Upper lobe of right lung (tissue), 1 donor: ENCODE measurements at regions not wholly inside any gene's neighbourhood (a gene's known extent, or its start where the extent isn't known, plus 50 kb on each side); places are given as distances from the start of the nearest gene placed in this dataset.

Experiments
- ATAC-seq: fragments of 200-7000 bp; cut with Tn5 transposase; one replicate; pipeline ENCODE4 v1.9.1; 2020; ENCODE audit warnings: mild to moderate bottlenecking, moderate library complexity
- DNase-seq: peaks from one replicate; pipeline ENCODE4 v3.0.0-alpha.2; 2020
- H3K27ac ChIP-seq: fragments of 200-600 bp; one replicate; pipeline ENCODE4 v1.8.0; 2022
- H3K27me3 ChIP-seq: fragments of 200-600 bp; one replicate; pipeline ENCODE4 v1.8.0; 2022; ENCODE audit warnings: mild to moderate bottlenecking
- H3K36me3 ChIP-seq: fragments of 200-600 bp; one replicate; pipeline ENCODE4 v1.8.0; 2022
- H3K4me1 ChIP-seq: fragments of 200-600 bp; one replicate; pipeline ENCODE4 v1.8.0; 2022
- H3K4me3 ChIP-seq: fragments of 200-600 bp; one replicate; pipeline ENCODE4 v1.8.0; 2022; ENCODE audit warnings: mild to moderate bottlenecking
- H3K9me3 ChIP-seq: fragments of 200-600 bp; one replicate; pipeline ENCODE4 v1.8.0; 2022
- CTCF ChIP-seq: fragments of 200-600 bp; IDR thresholded peaks from one replicate; pipeline ENCODE4 v1.8.0; 2022; ENCODE audit warnings: antibody characterized with exemption
- intact Hi-C: fragments of 100-400 bp; cut with DNase I; formaldehyde crosslinking; loops from one replicate; pipeline ENCODE4 v1.11.0; 2022
- donor health status: DM: no; HTN: yes; CAD: no; lungs with severe emphysema.

GRCh38 chr15:29433507-29434248 is 164.1 kb upstream of the NSMCE3 start:
- H3K27me3 ChIP-seq, result no peaks in the 10 kb centered on the region
- H3K27ac ChIP-seq, result no peak overlapping the region
- no peak for TF ChIP-seq CTCF
- no peak overlapping the region for H3K4me3 ChIP-seq
- no peak for ATAC-seq
- DNase-seq, result no peak
- no peaks in the 10 kb centered on the region for H3K4me1 ChIP-seq
- H3K9me3 ChIP-seq, result no peaks in the 10 kb centered on the region
- intact Hi-C loops, result no loop called here
- no peaks in the 10 kb centered on the region for H3K36me3 ChIP-seq

GRCh38 chr15:29433050-29433318 is 163.4 kb upstream of the NSMCE3 start:
- intact Hi-C loops, result no loop called here
- DNase-seq (no peak), ATAC-seq (no peak)
- Histone ChIP-seq H3K27ac (no peak overlapping the region), H3K9me3 (no peaks in the 10 kb centered on the region), H3K4me3 (no peak overlapping the region), H3K36me3 (no peaks in the 10 kb centered on the region), H3K27me3 (no peaks in the 10 kb centered on the region), H3K4me1 (no peaks in the 10 kb centered on the region)
- TF ChIP-seq CTCF, result no peak

- Histone ChIP-seq H3K27ac (no peak overlapping the region), H3K4me1 (no peaks in the 10 kb centered on the region), H3K4me3 (no peak overlapping the region), H3K27me3 (no peaks in the 10 kb centered on the region), H3K36me3 (no peaks in the 10 kb centered on the region), H3K9me3 (no peaks in the 10 kb centered on the region)
- DNase-seq (no peak), ATAC-seq (peak; percentile 26)
- intact Hi-C loops, result no loop called here
- no peak for TF ChIP-seq CTCF
Measured at GRCh38 chr15:29432191-29433049, 162.8 kb upstream of the NSMCE3 start.

GRCh38 chr15:29430831-29431230 is 161.2 kb upstream of the NSMCE3 start:
- intact Hi-C loops, result no loop called here
- TF ChIP-seq CTCF, result no peak
- Histone ChIP-seq H3K4me3 (no peak overlapping the region), H3K9me3 (no peaks in the 10 kb centered on the region), H3K4me1 (no peaks in the 10 kb centered on the region), H3K27ac (no peak overlapping the region), H3K27me3 (no peaks in the 10 kb centered on the region), H3K36me3 (no peaks in the 10 kb centered on the region)
- DNase-seq (no peak), ATAC-seq (no peak)

GRCh38 chr15:29430124-29430523 is 160.5 kb upstream of the NSMCE3 start:
- Histone ChIP-seq H3K9me3 (no peaks in the 10 kb centered on the region), H3K4me3 (no peak overlapping the region), H3K36me3 (no peaks in the 10 kb centered on the region), H3K27ac (no peak overlapping the region), H3K4me1 (no peaks in the 10 kb centered on the region), H3K27me3 (no peaks in the 10 kb centered on the region)
- ATAC-seq (no peak), DNase-seq (no peak)
- intact Hi-C loops, result no loop called here
- TF ChIP-seq CTCF, result no peak
